Dedifferentiated amniotic fluid mesenchymal stem cell (primary cell): ENCODE measurements at regions not wholly inside any gene's neighbourhood (a gene's known extent, or its start where the extent isn't known, plus 50 kb on each side); places are given as distances from the start of the nearest gene placed in this dataset.

Experiments
- DNase-seq: peaks from one replicate; pipeline ENCODE4 v3.0.0-alpha.2; 2016; ENCODE audit errors: extremely low spot score

- DNase-seq, result no peak
Observed at GRCh38 chr6:113142671-113143174, 714.4 kb upstream of the MARCKS start.

DNA sequence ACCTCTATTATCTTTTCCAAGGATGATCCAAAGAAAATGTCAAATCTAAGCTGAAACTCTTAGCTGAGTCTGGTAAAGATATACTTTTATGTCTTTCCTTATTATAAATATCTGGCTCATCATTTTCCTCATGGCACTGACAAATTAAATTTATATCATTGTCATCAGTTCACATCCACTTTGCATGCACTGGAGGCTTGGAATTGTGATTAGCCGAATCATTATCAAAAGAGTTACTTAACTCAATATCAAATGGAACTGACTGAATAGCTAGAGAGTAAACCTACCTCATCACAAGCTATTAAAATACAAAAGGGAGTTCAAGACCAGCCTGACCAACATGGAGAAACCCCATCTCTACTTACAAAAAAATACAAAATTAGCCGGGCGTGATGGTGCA lies 713.9 kb upstream of the MARCKS start:
- DNase-seq, result no peak

GRCh38 chr6:113144117-113144516 lies 713.0 kb upstream of the MARCKS start:
- DNase-seq, result no peak

DNA sequence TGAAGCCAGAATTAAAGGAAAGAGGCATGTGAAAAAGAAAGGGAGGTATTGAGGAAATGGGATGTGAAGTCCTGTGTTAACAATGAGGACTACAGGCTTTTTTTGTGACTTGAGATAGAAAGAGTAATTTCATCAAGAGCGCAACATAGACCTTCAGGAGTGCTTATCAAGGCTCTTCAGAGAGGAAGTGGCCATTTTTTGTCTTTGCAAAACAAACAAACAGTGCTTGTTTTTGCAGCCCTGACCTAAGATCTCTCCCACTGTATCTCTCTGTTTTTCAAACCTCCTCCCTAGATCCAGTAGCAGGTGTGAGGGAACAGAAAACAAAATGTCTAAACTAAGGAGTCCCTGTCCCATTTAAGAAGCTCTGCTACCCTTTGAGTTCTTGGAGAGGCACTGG lies 710.3 kb upstream of the MARCKS start:
- no peak for DNase-seq

DNA sequence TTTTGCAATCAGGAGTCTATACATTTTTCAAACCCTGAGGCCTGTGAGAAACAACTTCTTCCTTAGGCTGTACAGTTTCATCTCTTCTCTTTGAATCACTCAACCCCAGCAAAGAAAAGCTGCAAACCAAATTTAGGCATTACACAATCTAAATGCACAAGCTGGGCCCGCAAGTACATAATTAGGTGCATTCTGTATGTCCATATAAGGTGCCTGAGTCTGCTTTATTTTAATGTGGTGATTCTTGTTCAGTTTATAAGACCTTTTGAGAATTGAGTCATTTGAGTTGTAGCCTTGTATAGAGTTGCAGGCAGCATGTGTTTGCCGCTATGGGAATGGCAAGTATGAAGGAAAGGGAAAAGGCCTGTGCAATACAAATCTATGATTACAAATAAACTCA lies 709.6 kb upstream of the MARCKS start:
- peak; percentile 72 for DNase-seq

DNA sequence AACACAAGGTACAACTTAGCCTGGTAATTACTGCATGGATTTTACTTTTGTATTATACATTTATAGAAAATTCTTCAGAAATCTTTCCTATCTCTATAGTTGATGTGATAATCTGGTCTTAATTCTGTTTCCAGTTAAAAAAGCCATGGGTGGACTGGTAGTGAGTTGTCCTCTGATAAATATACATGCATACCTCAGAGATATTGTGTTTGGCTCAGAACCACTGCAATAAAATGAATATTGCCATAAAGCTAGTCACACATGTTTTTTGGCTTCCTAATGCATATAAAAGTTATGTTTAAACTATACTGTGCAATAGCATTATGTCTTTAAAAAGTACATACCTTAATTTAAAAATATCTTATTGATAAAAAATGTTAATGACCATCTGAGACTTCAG lies 708.6 kb upstream of the MARCKS start:
- DNase-seq, result no peak

DNA sequence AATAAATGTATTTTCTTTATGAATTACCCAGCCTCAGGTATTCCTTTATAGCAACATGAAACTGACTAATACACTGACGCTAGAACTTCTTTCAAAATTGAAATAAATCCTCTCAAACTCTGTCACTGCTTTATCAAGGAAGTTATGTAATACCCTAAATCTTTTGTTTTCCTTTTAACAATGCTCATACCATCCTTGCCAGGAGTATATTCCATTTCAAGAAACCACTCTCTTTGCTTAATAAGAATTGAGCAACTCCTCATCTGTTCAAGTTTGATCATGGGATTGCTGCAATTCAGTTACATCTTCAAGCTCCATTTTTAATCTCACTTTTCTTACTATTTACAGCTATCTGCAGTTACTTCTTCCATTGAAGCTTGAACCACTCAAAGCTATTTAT lies 707.6 kb upstream of the MARCKS start:
- no peak for DNase-seq

DNA sequence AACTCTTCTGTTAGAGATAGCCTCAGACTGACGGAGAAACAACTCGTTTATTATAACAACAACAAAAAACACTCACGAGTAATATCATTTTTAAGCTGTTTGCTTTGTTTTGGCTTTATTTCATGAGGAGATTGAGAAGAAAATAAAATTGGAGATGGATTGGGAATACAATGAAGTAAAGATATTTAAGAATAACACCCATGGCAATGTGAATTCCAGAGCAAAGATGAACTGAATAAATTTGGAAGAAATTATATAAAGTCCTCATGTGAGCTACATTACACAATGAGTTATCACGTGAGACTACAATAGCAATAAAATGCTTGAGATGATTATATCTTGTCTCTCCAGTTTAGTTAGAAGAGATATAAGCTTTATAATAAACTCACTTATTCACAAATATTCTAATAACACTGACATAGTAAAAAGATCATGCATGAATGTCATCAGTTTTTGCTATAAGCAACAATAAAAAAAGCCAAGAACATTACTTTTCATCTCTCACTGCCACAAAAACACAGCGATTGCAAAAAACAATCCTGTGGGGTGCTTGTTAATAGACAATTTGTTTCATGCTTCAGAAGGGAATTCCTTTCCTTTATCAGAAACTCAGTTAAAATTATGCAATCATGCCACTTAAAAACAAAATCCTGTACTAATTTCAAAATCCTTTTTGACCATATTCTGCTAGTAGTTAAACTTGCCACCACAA lies 696.7 kb upstream of the MARCKS start:
- no peak for DNase-seq

DNA sequence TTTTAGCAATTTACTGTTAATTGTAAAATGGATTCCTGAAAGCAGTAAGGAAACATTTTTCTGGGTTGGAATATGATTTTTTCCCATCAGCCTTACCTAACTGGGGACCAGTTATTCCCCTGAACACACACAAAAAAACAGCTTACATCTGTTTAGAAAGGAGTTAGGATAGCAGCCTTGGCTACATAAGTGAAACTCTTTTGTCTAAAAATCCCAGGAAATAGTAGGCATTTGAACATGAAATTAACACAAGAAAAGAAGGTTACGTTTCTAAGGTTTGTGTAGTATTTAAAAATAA lies 696.2 kb upstream of the MARCKS start:
- DNase-seq, result no peak

GRCh38 chr6:113162739-113163138 lies 694.4 kb upstream of the MARCKS start:
- no peak for DNase-seq

DNA sequence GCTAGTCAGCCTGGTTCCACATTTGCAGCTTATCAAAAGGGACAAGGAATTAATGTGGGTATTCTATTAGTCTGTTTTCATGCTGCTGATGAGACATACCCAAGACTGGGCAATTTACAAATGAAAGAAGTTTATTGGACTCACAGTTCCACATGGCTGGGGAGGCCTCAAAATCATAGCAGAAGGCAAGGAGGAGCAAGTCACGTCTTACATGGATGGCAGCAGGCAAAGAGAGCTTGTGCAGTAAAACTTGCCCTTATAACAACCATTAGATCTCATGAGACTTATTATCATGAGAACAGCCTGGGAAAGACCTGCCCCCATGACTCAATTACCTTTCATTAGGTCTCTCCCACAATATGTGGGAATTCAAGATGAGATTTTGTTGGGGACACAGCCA lies 689.1 kb upstream of the MARCKS start:
- DNase-seq, result no peak

DNA sequence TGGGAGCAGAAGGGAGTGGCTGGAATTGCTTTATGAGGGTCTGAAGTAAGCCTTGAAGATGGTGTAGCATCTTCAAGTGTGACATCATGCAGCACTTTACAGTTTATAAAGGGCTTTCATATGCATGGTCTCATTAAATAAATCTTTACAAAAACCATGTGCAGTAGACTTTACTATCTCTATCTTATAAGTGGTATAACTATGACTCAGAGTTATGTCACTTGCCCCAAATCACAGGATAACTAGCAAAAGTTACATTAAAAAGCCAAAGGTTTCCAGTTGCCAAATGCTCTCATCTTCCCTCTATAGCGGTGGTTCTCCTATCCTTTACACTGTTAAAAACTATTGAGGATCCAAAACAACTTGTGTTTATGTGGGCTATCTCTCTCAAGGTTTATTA lies 687.7 kb upstream of the MARCKS start:
- DNase-seq, result no peak

GRCh38 chr6:113170454-113170853 lies 686.7 kb upstream of the MARCKS start:
- DNase-seq, result no peak

- DNase-seq, result no peak
Observed at GRCh38 chr6:113171882-113172281, 685.3 kb upstream of the MARCKS start.

DNA sequence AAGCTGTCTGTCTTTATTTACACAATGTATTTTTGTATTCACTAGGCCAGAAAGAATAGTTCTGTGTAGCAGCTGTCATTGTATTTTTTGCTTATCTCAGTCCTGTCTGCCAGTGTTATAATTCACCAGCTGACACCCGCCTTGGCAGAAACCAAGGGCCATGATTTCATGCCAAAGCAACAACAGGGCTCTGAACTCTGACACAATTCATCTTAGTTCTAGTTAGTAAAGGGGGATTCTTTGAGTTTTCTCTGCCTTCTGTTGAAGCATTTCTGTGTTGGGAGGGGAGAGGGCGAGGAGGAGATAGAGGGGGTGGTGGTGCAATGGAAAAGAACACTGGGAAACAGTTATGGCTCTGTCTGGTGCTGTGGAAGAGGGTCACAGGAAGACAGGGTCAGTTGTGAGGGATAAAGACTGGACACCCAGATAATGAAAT lies 684.6 kb upstream of the MARCKS start:
- DNase-seq, result no peak

DNA sequence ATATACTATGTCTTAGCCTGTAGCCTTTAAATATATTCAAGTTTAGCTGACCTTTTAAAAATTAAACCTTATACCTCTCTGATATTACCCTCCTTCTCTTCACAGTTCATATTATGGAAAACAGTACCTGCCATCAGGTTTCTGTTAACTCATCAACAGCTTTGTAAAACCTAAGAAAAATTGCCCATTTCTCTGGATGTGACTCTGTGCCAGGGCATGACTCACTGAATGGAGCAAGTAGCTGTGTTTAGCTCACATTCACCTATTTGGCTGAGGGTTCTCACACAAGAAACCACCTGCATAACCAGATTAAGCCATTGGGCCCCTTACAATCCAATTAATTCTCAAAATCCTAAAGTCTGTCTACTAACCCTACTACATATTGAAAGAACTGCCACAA lies 678.8 kb upstream of the MARCKS start:
- no peak for DNase-seq

GRCh38 chr6:113181164-113181563 lies 676.0 kb upstream of the MARCKS start:
- DNase-seq, result no peak

DNA sequence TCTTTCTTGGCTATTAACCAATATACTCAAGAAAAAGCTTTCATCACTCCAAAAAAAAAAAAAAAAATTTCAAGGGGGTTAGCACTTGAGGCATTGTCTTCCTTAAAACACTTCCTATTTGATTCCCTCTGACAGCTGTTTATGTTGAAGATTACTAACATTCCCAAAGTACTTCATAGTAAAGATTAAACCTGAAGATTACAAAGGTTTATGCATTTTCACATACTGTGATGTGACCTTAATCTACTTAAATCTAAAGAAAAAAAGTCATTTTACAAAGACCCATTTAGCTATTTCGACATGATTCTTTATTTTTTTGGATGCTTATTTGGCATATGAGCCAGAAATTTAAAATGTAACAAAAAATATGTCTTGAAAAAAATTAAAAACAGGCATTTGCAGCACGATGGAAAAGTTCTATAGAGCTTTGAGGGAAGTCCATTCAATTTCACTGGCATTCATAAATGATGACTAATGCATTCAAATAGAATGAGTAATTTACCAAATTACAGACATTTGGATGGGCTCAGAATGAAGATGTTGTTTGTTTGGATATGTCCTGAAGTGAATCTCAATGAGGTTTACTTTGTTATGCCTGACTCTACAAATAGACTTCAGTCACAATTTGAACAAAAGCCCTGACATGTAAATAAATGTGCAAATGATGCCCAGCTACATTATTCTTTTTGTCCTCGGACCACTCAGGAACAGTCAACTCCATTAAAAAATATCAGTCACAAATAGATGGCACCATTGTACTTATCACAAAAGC lies 674.6 kb upstream of the MARCKS start:
- DNase-seq, result peak; percentile 93

GRCh38 chr6:113184291-113184690 lies 672.9 kb upstream of the MARCKS start:
- peak; percentile 87 for DNase-seq

DNA sequence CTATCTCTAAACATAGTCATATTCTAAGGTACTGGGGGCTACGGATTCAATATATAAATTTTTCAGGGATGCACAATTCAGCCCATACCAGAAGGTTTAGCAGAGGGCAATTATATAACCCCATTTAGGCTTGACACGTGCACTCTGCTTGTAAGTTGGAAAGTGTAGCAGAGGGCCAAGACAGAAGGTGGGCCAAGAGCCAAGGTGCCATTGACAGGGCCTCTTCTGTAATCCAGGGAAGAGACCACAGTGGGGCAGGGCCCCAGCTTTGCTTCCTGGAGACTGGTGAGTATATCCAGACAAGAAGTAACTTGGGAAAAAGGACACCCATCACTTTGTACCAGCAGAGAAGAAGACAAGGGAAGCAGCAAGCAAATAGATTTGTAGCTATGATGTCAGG lies 672.4 kb upstream of the MARCKS start:
- DNase-seq, result no peak

- no peak for DNase-seq
Observed at GRCh38 chr6:113185299-113185698, 671.8 kb upstream of the MARCKS start.

GRCh38 chr6:113187661-113188060 lies 669.5 kb upstream of the MARCKS start:
- no peak for DNase-seq

GRCh38 chr6:113188962-113189361 lies 668.2 kb upstream of the MARCKS start:
- DNase-seq, result no peak

- DNase-seq, result no peak
Observed at GRCh38 chr6:113190170-113190569, 667.0 kb upstream of the MARCKS start.
